AG04450 (cell line): ENCODE measurements at regions not wholly inside any gene's neighbourhood (a gene's known extent, or its start where the extent isn't known, plus 50 kb on each side); places are given as distances from the start of the nearest gene placed in this dataset.

ENCODE experiments used
- CTCF ChIA-PET: fragments of 300-600, 350-600 bp; formaldehyde crosslinking; extraction: SDS; loops from one replicate; lab custom pipeline; 2022; ENCODE audit warnings: antibody characterized with exemption, inconsistent platforms; lab: Charles Lee
- POLR2A ChIA-PET: fragments of 350-600 bp; formaldehyde crosslinking; extraction: SDS; loops from one replicate; lab custom pipeline; 2021; ENCODE audit warnings: antibody characterized with exemption, inconsistent platforms; lab: Yijun Ruan, JAX
- DNase-seq: peaks from one replicate; pipeline ENCODE4 v3.0.0-alpha.2; 2011; ENCODE audit warnings: low read depth, low spot score
- H3K27ac ChIP-seq: one replicate; pipeline ENCODE4 v1.5.1; 2012; ENCODE audit warnings: low read depth, low read length, control low read depth
- H3K27me3 ChIP-seq: one replicate; pipeline ENCODE4 v1.6.0; 2012; ENCODE audit warnings: low read length; ENCODE audit not compliant: control insufficient read depth, insufficient read depth
- H3K4me3 ChIP-seq: 2 replicates; pipeline ENCODE4 v1.5.1; 2011; ENCODE audit warnings: mild to moderate bottlenecking, low read depth, low read length, control low read depth
- H3K9me3 ChIP-seq: 2 replicates; pipeline ENCODE4 v1.5.1; 2012; ENCODE audit warnings: low read length; ENCODE audit not compliant: control insufficient read depth, insufficient read depth
- CTCF ChIP-seq: IDR thresholded peaks from 2 replicates; pipeline ENCODE4 v1.5.1; 2011; ENCODE audit warnings: low read depth, low read length, control low read depth, inconsistent platforms

DNA sequence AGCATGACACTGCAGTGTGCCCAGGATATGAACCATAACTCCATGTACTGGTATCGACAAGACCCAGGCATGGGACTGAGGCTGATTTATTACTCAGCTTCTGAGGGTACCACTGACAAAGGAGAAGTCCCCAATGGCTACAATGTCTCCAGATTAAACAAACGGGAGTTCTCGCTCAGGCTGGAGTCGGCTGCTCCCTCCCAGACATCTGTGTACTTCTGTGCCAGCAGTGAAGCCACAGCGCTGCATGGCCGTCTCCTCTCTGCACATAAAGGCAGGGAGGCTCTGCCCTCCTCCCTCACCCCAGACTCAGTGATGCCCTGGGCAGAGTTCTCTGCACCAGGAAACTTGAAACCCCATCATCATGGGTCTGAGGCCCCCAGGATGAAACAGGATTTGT lies 70.7 kb upstream of the PRSS58 start:
- Histone ChIP-seq H3K27ac (no peak overlapping the region), H3K4me3 (no peak overlapping the region), H3K9me3 (peaks cover 14% of the 10 kb centered on the region), H3K27me3 (no peaks in the 10 kb centered on the region)
- ChIA-PET CTCF (no interaction called here), POLR2A (no interaction called here)
- DNase-seq: no peak
- TF ChIP-seq CTCF: no peak

GRCh38 chr7:142327628-142328405 lies 70.0 kb upstream of the PRSS58 start:
- H3K9me3 ChIP-seq: peaks cover 14% of the 10 kb centered on the region
- H3K27ac ChIP-seq: no peak overlapping the region
- DNase-seq: no peak
- H3K4me3 ChIP-seq: no peak overlapping the region
- POLR2A ChIA-PET: no interaction called here
- H3K27me3 ChIP-seq: no peaks in the 10 kb centered on the region
- CTCF ChIA-PET: interaction anchor here (0.7 kb wide), 1 partner anchor 72 kb away, joined by 3 read pairs; no protein-coding TSS in a partner anchor
- TF ChIP-seq CTCF: no peak

DNA sequence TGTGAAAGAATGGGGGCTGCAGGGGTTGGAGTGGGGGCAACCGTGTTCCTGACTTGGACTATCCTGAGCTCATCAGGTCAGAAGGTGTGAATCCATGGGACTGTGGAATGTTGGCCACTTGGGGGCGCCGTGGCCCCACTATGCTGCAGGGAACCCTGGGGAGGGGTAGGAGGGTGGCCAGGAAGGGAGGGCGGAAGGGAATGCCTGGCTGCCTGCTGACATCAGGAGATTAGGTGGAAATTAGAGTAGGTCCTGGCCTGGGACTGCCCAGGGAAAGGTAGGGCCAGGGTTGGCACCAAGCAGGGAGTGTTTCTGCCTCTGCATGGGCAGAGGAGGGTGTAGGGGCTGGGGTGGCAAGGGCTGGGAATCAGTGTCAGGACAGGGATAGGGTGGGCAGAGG lies 65.8 kb upstream of the PRSS58 start:
- ChIA-PET POLR2A (no interaction called here), CTCF (interaction anchor here (0.6 to 0.8 kb wide), 2 partner anchors 11 to 83 kb away, joined by 3 to 5 read pairs; no protein-coding TSS in a partner anchor)
- no peak for DNase-seq
- TF ChIP-seq CTCF: 0 out of 2 replicates have a peak, but pooled peaks have one; percentile 12
- Histone ChIP-seq H3K27ac (no peak overlapping the region), H3K27me3 (no peaks in the 10 kb centered on the region), H3K4me3 (no peak overlapping the region), H3K9me3 (peaks cover 26% of the 10 kb centered on the region)

GRCh38 chr7:142321391-142321790 lies 63.5 kb upstream of the PRSS58 start:
- DNase-seq: no peak
- no peak for TF ChIP-seq CTCF
- ChIA-PET POLR2A (no interaction called here), CTCF (no interaction called here)
- Histone ChIP-seq H3K9me3 (peaks cover 17% of the 10 kb centered on the region), H3K27me3 (no peaks in the 10 kb centered on the region), H3K4me3 (no peak overlapping the region), H3K27ac (no peak overlapping the region)

GRCh38 chr7:142320883-142321282 lies 63.0 kb upstream of the PRSS58 start:
- no peak for DNase-seq
- no peak for TF ChIP-seq CTCF
- Histone ChIP-seq H3K4me3 (no peak overlapping the region), H3K9me3 (peaks cover 17% of the 10 kb centered on the region), H3K27ac (no peak overlapping the region), H3K27me3 (no peaks in the 10 kb centered on the region)
- ChIA-PET CTCF (no interaction called here), POLR2A (no interaction called here)
